GM12878 (cell line): ENCODE measurements at regions not wholly inside any gene's neighbourhood (a gene's known extent, or its start where the extent isn't known, plus 50 kb on each side); places are given as distances from the start of the nearest gene placed in this dataset.

Experiments used
- NR2C2 ChIP-seq: IDR thresholded peaks from 2 replicates; pipeline ENCODE4 v1.6.1; 2011; ENCODE audit warnings: borderline replicate concordance, low read depth; ENCODE audit not compliant: control insufficient read depth, insufficient read length
- RCOR1 ChIP-seq: conservative IDR thresholded peaks from 2 replicates; pipeline ENCODE4 v1.6.1; 2012; ENCODE audit warnings: low read depth, low read length, improper control_type of control experiment

GRCh38 chr6:108735310-108736001 is 112.8 kb upstream of the ARMC2 start:
- no peak for TF ChIP-seq RCOR1
- TF ChIP-seq NR2C2, result no peak
